H9 (cell line): ENCODE measurements at regions not wholly inside any gene's neighbourhood (a gene's known extent, or its start where the extent isn't known, plus 50 kb on each side); places are given as distances from the start of the nearest gene placed in this dataset.

Experiments used
- DNase-seq: peaks from one replicate; pipeline ENCODE4 v3.0.0-alpha.2; 2017
- H2AFZ ChIP-seq: one replicate; pipeline ENCODE4 v1.6.1; 2013; ENCODE audit warnings: mild to moderate bottlenecking, low read length, control low read depth, moderate library complexity
- H2AK5ac ChIP-seq: 2 replicates; pipeline ENCODE4 v1.6.1; 2013; ENCODE audit warnings: low read length, control low read depth, mixed read lengths; ENCODE audit not compliant: insufficient read length
- H2BK120ac ChIP-seq: one replicate; pipeline ENCODE4 v1.6.1; 2013; ENCODE audit warnings: low read depth, mild to moderate bottlenecking, low read length, control low read depth, inconsistent platforms; ENCODE audit not compliant: poor library complexity, severe bottlenecking
- H2BK12ac ChIP-seq: 2 replicates; pipeline ENCODE4 v1.6.1; 2013; ENCODE audit warnings: low read length, control low read depth, mixed read lengths, low read depth; ENCODE audit not compliant: insufficient read length
- H2BK15ac ChIP-seq: 2 replicates; pipeline ENCODE4 v1.6.1; 2013; ENCODE audit warnings: low read depth, low read length, control low read depth
- H2BK20ac ChIP-seq: one replicate; pipeline ENCODE4 v1.6.1; 2013; ENCODE audit warnings: low read depth, mild to moderate bottlenecking, low read length, control low read depth, inconsistent platforms; ENCODE audit not compliant: poor library complexity, severe bottlenecking
- H2BK5ac ChIP-seq: 2 replicates; pipeline ENCODE4 v1.6.1; 2013; ENCODE audit warnings: low read length, control low read depth, mixed read lengths; ENCODE audit not compliant: insufficient read length
- H3K14ac ChIP-seq: 2 replicates; pipeline ENCODE4 v1.6.1; 2013; ENCODE audit warnings: low read length, control low read depth; ENCODE audit not compliant: insufficient read depth
- H3K18ac ChIP-seq: 2 replicates; pipeline ENCODE4 v1.6.1; 2013; ENCODE audit warnings: low read depth, mild to moderate bottlenecking, mixed read lengths, low read length, control low read depth; ENCODE audit not compliant: insufficient read length
- H3K23ac ChIP-seq: 2 replicates; pipeline ENCODE4 v1.6.1; 2013; ENCODE audit warnings: low read length, control low read depth, mixed read lengths, low read depth; ENCODE audit not compliant: insufficient read length
- H3K23me2 ChIP-seq: 2 replicates; pipeline ENCODE4 v1.6.1; 2013; ENCODE audit warnings: low read depth, mild to moderate bottlenecking, mixed read lengths, low read length, control low read depth; ENCODE audit not compliant: insufficient read length, poor library complexity, severe bottlenecking
- H3K27ac ChIP-seq: 2 replicates; pipeline ENCODE4 v1.5.1; 2013; ENCODE audit warnings: low read length, control low read depth, mixed read lengths, low read depth; ENCODE audit not compliant: insufficient read length
- H3K27me3 ChIP-seq: 2 replicates; pipeline ENCODE4 v1.6.1; 2013; ENCODE audit warnings: low read length, control low read depth, inconsistent platforms; ENCODE audit not compliant: insufficient read depth
- H3K4ac ChIP-seq: 2 replicates; pipeline ENCODE4 v1.6.1; 2013; ENCODE audit warnings: low read depth, mild to moderate bottlenecking, control low read depth, inconsistent platforms, low read length, moderate library complexity
- H3K4me1 ChIP-seq: 2 replicates; pipeline ENCODE4 v1.6.1; 2013; ENCODE audit warnings: low read length, control low read depth, inconsistent platforms; ENCODE audit not compliant: insufficient read depth
- H3K4me2 ChIP-seq: 2 replicates; pipeline ENCODE4 v1.6.1; 2013; ENCODE audit warnings: low read length, control low read depth, mixed read lengths; ENCODE audit not compliant: insufficient read length, insufficient read depth
- H3K56ac ChIP-seq: 2 replicates; pipeline ENCODE4 v1.6.1; 2013; ENCODE audit warnings: low read depth, mild to moderate bottlenecking, mixed read lengths, low read length, control low read depth; ENCODE audit not compliant: insufficient read length
- H3K79me1 ChIP-seq: 2 replicates; pipeline ENCODE4 v1.6.1; 2013; ENCODE audit warnings: low read depth, mild to moderate bottlenecking, moderate library complexity, low read length, control low read depth, inconsistent platforms; ENCODE audit not compliant: insufficient read depth, poor library complexity, severe bottlenecking
- H3K79me2 ChIP-seq: 2 replicates; pipeline ENCODE4 v1.6.1; 2013; ENCODE audit warnings: low read length, control low read depth, inconsistent platforms; ENCODE audit not compliant: insufficient read depth
- H3K9ac ChIP-seq: 2 replicates; pipeline ENCODE4 v1.6.1; 2013; ENCODE audit warnings: low read length, control low read depth, mixed read lengths; ENCODE audit not compliant: insufficient read length; ENCODE audit errors: extremely low read depth
- H3K9me3 ChIP-seq: one replicate; pipeline ENCODE4 v1.6.1; 2013; ENCODE audit warnings: low read depth, low read length, inconsistent platforms; ENCODE audit not compliant: control insufficient read depth
- H3T11ph ChIP-seq: one replicate; pipeline ENCODE4 v1.6.1; 2013; ENCODE audit warnings: mild to moderate bottlenecking, low read length, control low read depth, inconsistent platforms
- H4K20me1 ChIP-seq: one replicate; pipeline ENCODE4 v1.6.1; 2013; ENCODE audit not compliant: control insufficient read depth, insufficient read length, insufficient read depth
- H4K5ac ChIP-seq: 2 replicates; pipeline ENCODE4 v1.6.1; 2013; ENCODE audit warnings: low read depth, mild to moderate bottlenecking, mixed read lengths, low read length, control low read depth; ENCODE audit not compliant: insufficient read length
- H4K8ac ChIP-seq: replicated peaks from 2 replicates; pipeline ENCODE4 v1.6.1; 2013; ENCODE audit warnings: low read length, control low read depth, mixed read lengths, low read depth; ENCODE audit not compliant: insufficient read length
- H4K91ac ChIP-seq: 2 replicates; pipeline ENCODE4 v1.6.1; 2013; ENCODE audit warnings: low read depth, mild to moderate bottlenecking, moderate library complexity, mixed read lengths, low read length, control low read depth; ENCODE audit not compliant: insufficient read length
- H3K27ac Mint-ChIP-seq, 3 experiments: 2 replicates in 2 of 3; 3 replicates in 1 of 3; pipeline ENCODE4 v1.8.0; 2020 to 2021; ENCODE audit warnings: mixed read lengths in 3 of 3, mild to moderate bottlenecking in 1 of 3, moderate library complexity in 1 of 3
- H3K27me3 Mint-ChIP-seq: 2 replicates; pipeline ENCODE4 v1.8.0; 2021; ENCODE audit warnings: low read depth, mild to moderate bottlenecking, moderate library complexity, mixed read lengths
- H3K36me3 Mint-ChIP-seq, 3 experiments: 2 replicates in 2 of 3; 3 replicates in 1 of 3; pipeline ENCODE4 v1.8.0; 2020 to 2021; ENCODE audit warnings: low read depth in 3 of 3, mixed read lengths in 3 of 3; ENCODE audit not compliant: insufficient read depth in 1 of 3
- H3K4me1 Mint-ChIP-seq, 2 experiments: 2 replicates each; pipeline ENCODE4 v1.8.0; 2020; ENCODE audit warnings: mixed read lengths in 2 of 2
- H3K4me3 Mint-ChIP-seq, 2 experiments: 2 replicates in 1 of 2; 3 replicates in 1 of 2; pipeline ENCODE4 v1.8.0; 2020 to 2021; ENCODE audit warnings: mild to moderate bottlenecking in 2 of 2, mixed read lengths in 2 of 2, moderate library complexity in 1 of 2
- H3K9me3 Mint-ChIP-seq, 2 experiments: 2 replicates in 1 of 2; 3 replicates in 1 of 2; pipeline ENCODE4 v1.8.0; 2020; ENCODE audit warnings: mild to moderate bottlenecking in 2 of 2, mixed read lengths in 2 of 2, moderate library complexity in 1 of 2
- WGBS: extraction: QIAGEN DNeasy Blood & Tissue Kit; methylation state at CpG from one replicate; pipeline ENCODE4 v1.1.7; 2013; ENCODE audit warnings: missing lambda C conversion rate, low lambda C conversion rate, mixed read lengths; ENCODE audit not compliant: insufficient read length; ENCODE audit errors: extremely low coverage; 5-methylcytosine and 5-hydroxymethylcytosine counted together
- TF ChIP-seq, protein P1 (sequence below): fragments of 200-600 bp; sonication (generic); conservative IDR thresholded peaks from 3 replicates; pipeline ENCODE4 v1.8.0; 2021; ENCODE audit warnings: antibody characterized with exemption, mild to moderate bottlenecking

DNA sequence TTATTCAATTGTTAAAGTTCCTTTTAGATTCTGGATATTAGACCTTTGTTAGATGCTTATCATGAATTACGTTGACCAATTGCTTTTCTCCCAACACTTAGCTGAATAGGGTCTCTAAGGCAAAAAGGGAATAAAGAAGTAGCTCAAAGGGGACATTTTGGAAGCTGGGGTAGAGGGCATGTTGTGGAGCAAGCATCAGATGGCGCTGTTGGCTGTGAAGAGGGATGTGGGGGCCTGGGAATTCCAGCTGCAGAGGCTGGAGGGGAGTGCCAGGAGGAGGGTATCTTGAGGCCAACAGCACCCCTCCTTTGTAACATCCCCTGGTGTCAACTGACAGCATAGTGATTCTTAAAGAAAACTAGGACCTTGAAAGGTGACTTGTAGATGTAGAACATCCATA lies 198.2 kb downstream of the ADCYAP1 start:
- no peak overlapping the region for H2BK12ac ChIP-seq
- no peak overlapping the region for H2BK15ac ChIP-seq
- no peak overlapping the region for H4K91ac ChIP-seq
- H4K5ac ChIP-seq, result no peak overlapping the region
- peaks cover 13% of the 10 kb centered on the region in 2 experiments for H3K4me1 Mint-ChIP-seq
- H3K79me2 ChIP-seq, result no peaks in the 10 kb centered on the region
- no peak overlapping the region for H2BK120ac ChIP-seq
- no peaks in the 10 kb centered on the region for H3K23me2 ChIP-seq
- H3K27ac Mint-ChIP-seq, result no peak overlapping the region
- no peak overlapping the region for H2BK5ac ChIP-seq
- H3K4ac ChIP-seq, result no peak overlapping the region
- H2BK20ac ChIP-seq, result no peak overlapping the region
- no peak overlapping the region for H2AK5ac ChIP-seq
- no peak overlapping the region for H3K9ac ChIP-seq
- peaks cover 0 to 9% (median 0%) of the 10 kb centered on the region in 3 experiments; a peak in 3 of 7 replicates for H3K36me3 Mint-ChIP-seq
- no peak overlapping the region for H3K23ac ChIP-seq
- no peaks in the 10 kb centered on the region for H3K9me3 ChIP-seq
- DNase-seq, result no peak
- H3K9me3 Mint-ChIP-seq, result peaks cover 0 to 7% of the 10 kb centered on the region in 2 experiments; a peak in 1 of 5 replicates
- TF ChIP-seq, protein P1, sequence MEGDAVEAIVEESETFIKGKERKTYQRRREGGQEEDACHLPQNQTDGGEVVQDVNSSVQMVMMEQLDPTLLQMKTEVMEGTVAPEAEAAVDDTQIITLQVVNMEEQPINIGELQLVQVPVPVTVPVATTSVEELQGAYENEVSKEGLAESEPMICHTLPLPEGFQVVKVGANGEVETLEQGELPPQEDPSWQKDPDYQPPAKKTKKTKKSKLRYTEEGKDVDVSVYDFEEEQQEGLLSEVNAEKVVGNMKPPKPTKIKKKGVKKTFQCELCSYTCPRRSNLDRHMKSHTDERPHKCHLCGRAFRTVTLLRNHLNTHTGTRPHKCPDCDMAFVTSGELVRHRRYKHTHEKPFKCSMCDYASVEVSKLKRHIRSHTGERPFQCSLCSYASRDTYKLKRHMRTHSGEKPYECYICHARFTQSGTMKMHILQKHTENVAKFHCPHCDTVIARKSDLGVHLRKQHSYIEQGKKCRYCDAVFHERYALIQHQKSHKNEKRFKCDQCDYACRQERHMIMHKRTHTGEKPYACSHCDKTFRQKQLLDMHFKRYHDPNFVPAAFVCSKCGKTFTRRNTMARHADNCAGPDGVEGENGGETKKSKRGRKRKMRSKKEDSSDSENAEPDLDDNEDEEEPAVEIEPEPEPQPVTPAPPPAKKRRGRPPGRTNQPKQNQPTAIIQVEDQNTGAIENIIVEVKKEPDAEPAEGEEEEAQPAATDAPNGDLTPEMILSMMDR, result peak; percentile 46; the same call in 2 of the 3 replicates
- H3K4me2 ChIP-seq, result no peak overlapping the region
- no peaks in the 10 kb centered on the region for H3K27me3 ChIP-seq
- no peak overlapping the region for H3K18ac ChIP-seq
- no peaks in the 10 kb centered on the region for H3K79me1 ChIP-seq
- no peak overlapping the region for H3K14ac ChIP-seq
- H4K8ac ChIP-seq, result no peak overlapping the region
- no peaks in the 10 kb centered on the region for H4K20me1 ChIP-seq
- H3T11ph ChIP-seq, result no peak overlapping the region
- H3K27me3 Mint-ChIP-seq, result no peaks in the 10 kb centered on the region
- no peaks in the 10 kb centered on the region for H3K4me1 ChIP-seq
- no peak overlapping the region for H2AFZ ChIP-seq
- H3K4me3 Mint-ChIP-seq, result no peak overlapping the region
- H3K27ac ChIP-seq, result no peak overlapping the region
- no peak overlapping the region for H3K56ac ChIP-seq
- WGBS, result no CpG with 5 or more reads among the region's 2 CpGs
